Skin epidermis (tissue), 12 donors: ENCODE measurements at regions not wholly inside any gene's neighbourhood (a gene's known extent, or its start where the extent isn't known, plus 50 kb on each side); places are given as distances from the start of the nearest gene placed in this dataset.
"Not testable (repeated sequence)": the region's sequence is repeated elsewhere in the genome, so short reads cannot be mapped to it uniquely, and the experiment has no call there.

Experiments
- H3K27ac ChIP-seq, 21 experiments: fragments of 200-600 bp; sonication (generic) in 11 of 21; one replicate each; pipeline ENCODE4 v1.5.0; 2020; ENCODE audit warnings: mild to moderate bottlenecking in 3 of 21, inconsistent platforms in 2 of 21, moderate library complexity in 2 of 21
- H3K4me3 ChIP-seq, 7 experiments: fragments of 200-600 bp; sonication (generic) in 2 of 7; one replicate each; pipeline ENCODE4 v1.5.0; 2020; ENCODE audit warnings: inconsistent platforms in 2 of 7, mild to moderate bottlenecking in 2 of 7, moderate library complexity in 1 of 7

- H3K27ac ChIP-seq, H3K4me3 ChIP-seq: not testable (repeated sequence)
These were observed 53.4 kb downstream of the AHSP start for GRCh38 chr16:31581065-31581464.

DNA sequence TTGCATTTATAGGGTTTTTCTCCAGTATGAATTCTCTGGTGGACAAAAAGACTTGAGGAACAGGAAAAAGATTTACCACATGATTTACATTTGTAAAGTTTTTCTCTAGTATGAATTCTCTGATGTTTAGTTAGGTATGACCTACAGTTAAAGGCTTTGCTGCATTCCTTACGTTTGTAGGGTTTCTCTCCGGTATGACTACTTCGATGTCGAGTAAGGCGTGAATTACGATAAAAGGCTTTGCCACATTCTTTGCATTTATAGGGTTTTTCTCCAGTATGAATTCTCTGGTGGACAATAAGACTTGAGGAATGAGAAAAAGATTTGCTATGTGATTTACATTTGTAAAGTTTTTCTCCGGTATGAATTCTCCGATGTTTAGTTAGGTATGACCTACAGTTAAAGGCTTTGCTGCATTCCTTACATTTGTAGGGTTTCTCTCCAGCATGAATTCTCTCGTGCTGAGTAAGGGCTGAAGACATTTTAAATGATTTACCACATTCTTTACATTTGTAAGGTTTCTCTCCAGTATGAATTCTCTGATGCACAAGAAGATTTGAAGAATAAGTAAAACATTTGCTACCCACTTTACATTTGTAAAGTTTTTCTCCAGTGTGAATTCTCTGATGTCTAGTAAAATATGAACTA is 74.2 kb downstream of the AHSP start:
- not testable (repeated sequence) for H3K4me3 ChIP-seq, H3K27ac ChIP-seq

DNA sequence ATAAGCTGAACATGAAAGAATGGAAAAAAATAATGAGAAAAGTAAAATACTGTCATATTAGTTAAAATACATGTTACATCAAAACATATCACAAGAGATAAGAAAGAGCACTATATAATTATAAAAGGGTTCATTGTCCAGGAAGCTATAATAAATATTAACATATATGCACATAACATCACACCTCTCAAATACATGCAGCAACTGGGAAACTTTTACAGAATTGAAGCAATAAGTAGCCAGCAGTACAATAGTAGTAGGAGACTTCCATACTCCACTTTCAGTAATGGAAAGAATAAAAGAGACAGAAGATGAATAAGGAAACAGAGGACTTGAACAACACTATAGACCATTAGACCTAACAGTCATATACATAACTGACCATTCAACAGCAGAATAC is 90.4 kb downstream of the AHSP start:
- no peak overlapping the region for H3K4me3 ChIP-seq
- no peak overlapping the region for H3K27ac ChIP-seq

- H3K27ac ChIP-seq, result no peak overlapping the region
- no peak overlapping the region for H3K4me3 ChIP-seq
These were observed 108.7 kb downstream of the AHSP start for GRCh38 chr16:31636433-31636832.

GRCh38 chr16:31641279-31641678 is 113.6 kb downstream of the AHSP start:
- Histone ChIP-seq H3K4me3 (no peak overlapping the region), H3K27ac (no peak overlapping the region)

DNA sequence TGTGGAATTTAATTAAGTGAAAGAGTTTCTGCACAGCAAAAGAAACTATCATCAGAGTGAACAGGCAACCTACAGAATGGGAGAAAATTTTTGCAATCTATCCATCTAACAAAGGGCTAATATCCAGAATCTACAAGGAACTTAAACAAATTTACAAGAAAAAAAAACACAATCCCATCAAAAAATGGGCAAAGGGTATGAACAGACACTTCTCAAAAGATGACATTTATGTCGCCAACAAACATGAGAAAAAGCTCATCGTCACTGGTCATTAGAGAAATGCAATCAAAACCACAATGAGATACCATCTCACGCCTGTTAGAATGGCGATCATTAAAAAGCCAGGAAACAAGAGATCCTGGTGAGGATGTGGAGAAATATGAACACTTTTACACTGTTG is 128.0 kb downstream of the AHSP start:
- not testable (repeated sequence) for H3K4me3 ChIP-seq, H3K27ac ChIP-seq

DNA sequence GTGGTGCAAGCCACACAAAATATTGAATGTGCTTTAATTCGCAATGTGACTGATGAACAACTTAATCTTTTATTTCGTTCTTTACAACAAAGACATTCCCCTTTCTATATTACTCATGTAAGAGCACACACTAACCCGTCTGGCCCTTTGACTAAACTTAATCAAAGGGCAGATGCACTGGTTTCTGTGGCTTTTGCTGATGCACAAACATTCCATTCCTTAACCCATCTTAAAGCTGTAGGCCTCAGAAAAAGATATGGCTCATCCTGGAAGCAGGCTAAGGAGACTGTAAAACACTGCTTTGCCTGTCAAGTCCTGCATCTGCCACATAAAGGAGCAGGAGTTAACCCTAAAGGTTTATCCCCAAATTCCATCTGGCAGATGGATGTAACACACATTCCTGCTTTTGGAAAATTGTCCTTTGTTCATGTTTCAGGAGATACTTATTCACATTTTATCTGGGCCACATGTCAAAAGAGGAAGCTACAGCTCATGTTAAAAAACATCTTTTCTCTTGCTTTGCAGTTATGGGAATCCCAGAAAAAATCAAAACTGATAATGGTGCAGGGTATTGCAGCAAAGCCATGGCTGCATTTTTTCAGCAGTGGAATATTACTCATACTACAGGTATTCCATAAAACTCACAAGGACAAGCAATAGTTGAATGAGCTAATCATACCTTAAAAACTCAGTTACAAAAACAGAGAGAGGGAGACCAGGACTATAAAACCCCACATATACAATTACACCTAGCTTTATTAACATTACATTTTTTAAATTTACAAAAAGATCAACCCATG is 137.2 kb downstream of the AHSP start:
- Histone ChIP-seq H3K4me3 (no peak overlapping the region), H3K27ac (no peak overlapping the region)

GRCh38 chr16:31674686-31675085 is 147.0 kb downstream of the AHSP start:
- no peak overlapping the region for H3K4me3 ChIP-seq
- no peak overlapping the region for H3K27ac ChIP-seq

DNA sequence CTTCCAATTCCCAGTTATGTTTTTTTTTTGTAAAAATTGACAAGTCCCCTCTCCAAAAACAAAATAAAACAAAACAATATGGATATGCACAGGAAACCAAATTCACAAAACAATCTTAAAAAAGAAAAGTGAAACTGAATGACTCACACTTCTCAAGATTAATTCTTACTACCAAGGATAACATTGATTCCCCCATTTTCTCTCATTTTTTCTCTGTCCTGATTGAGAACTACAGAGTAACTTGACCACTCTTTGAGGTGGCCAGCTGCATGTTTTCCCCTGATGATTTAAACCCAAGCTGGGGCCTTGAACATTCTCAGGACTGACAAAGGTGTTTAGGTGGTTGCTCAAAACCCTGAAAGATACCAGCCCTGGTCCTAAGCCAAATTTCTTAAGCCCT is 149.0 kb downstream of the AHSP start:
- no peak overlapping the region for H3K4me3 ChIP-seq
- H3K27ac ChIP-seq, result no peak overlapping the region

DNA sequence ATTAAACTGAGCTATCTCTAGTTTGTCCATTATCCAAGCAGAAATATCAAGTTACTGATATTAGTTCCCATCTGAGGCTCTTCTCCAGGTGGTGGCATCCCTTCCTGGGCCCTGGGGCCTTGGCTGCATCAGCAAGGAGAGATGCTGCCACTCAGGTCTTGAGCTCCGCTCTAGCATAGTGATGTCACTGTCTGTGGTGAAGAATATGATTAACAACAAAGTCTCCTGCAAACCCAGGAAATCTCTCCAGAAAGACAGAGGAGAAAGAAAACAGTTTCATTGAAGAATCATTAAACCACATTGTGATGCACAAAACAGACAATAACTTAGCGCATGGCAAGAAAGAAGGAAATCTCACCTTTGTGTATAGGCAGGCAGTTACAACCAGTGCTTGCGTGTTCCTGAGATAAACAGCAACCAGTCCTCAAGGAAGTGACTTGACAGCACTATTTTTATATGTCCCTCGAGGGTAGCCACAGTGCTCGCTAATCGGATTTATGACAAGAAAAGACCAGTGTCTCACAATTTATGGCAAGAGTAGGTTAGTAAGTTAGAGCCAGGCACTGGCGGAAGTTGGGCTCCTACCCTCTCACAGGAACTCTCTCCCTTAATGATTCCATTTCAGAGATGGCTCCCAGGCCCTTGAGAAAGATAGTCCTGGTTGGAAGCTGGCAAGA is 151.1 kb downstream of the AHSP start:
- H3K27ac ChIP-seq, result no peak overlapping the region

GRCh38 chr16:31689331-31689730 is 161.6 kb downstream of the AHSP start:
- H3K27ac ChIP-seq, H3K4me3 ChIP-seq: not testable (repeated sequence)

More for the DNA sequence above, 151.1 kb downstream of the AHSP start:
- H3K4me3 ChIP-seq, result no peak overlapping the region

DNA sequence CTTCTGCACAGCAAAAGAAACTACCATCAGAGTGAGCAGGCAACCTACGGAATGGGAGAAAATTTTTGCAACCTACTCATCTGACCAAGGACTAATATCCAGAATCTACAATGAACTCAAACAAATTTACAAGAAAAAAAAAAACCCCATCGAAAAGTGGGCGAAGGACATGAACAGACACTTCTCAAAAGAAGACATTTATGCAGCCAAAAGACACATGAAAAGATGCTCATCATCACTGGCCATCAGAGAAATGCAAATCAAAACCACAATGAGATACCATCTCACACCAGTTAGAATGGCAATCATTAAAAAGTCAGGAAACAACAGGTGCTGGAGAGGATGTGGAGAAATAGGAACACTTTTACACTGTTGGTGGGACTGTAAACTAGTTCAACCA is 164.6 kb downstream of the AHSP start:
- not testable (repeated sequence) for H3K4me3 ChIP-seq, H3K27ac ChIP-seq

DNA sequence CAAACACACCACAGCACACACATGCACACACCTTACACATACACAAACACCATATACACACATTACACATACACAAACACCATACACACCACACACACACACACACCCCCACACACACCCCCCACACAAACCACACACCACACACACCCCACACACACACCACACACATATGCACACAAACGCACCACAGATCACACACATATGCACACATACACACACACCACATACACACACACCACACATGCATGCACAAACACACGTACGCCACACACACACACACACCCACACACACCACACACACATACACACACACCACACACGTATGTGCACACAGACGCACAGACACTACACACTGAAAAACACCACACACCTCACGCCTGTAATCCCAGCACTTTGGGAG is 166.0 kb downstream of the AHSP start:
- Histone ChIP-seq H3K27ac (no peak overlapping the region), H3K4me3 (no peak overlapping the region)

- H3K27ac ChIP-seq, result no peak overlapping the region
These were observed 166.8 kb downstream of the AHSP start for GRCh38 chr16:31694461-31694860.

GRCh38 chr16:31695667-31696066 is 168.0 kb downstream of the AHSP start:
- Histone ChIP-seq H3K27ac (no peak overlapping the region), H3K4me3 (no peak overlapping the region)

More at GRCh38 chr16:31694461-31694860, 166.8 kb downstream of the AHSP start:
- H3K4me3 ChIP-seq, result no peak overlapping the region

DNA sequence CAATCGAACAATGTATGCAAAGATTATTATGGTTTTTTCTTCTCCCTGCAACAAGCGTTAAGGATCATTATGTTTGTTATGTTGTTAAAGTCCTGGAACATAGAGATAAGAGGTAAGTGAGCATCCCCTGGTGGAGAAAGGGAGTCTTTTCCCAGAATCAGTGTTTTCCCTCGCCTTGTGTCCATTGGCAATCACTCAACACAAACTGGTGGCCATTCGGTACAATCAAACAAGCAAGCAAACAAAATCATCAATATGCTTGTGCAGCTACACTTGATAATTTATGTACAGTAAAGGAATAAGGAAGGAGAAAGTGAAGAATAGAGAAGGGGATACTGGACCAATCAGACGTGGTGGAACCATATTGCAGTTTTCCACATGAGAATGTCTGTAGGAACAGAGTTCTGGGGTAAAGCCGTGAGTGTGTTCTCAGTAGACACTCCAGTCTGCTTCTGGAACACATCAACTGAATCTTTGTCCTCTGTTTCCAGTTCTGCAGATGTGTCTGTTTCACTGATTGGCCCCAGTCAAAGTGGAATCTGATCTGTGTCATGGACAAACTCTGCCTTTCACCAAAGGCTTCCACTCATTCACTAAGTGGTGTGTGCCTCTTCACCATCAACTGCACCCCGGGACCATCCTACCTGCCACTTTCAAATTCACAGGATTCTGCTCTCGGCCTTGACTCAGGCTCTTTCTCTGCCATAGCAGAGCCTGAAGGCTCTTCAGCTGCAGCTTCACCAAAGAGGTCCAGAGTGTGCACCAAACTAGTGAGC is 169.5 kb downstream of the AHSP start:
- Histone ChIP-seq H3K27ac (no peak overlapping the region), H3K4me3 (no peak overlapping the region)

GRCh38 chr16:31697744-31698125 is 170.0 kb downstream of the AHSP start:
- Histone ChIP-seq H3K4me3 (no peak overlapping the region), H3K27ac (no peak overlapping the region)

DNA sequence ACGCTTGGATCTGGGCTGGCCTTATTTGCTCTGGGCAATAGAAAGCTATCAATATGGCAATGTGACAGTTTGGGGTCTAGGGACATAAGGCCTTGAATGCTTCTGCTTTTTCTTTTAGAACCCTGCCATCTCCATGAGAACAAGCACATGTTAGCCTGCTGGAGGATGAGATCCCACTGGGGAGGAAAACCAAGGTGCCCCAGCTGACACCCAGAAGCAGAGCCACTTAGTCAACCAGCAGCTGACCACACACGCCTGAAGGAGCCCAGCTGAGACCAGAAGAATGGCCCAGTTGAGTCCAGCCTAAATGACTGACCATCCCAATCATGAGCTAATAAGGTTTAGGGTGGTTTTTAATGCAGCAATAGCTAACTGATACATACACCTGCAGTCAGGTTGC is 171.2 kb downstream of the AHSP start:
- H3K4me3 ChIP-seq, result no peak overlapping the region
- no peak overlapping the region for H3K27ac ChIP-seq

- no peak overlapping the region for H3K4me3 ChIP-seq
- H3K27ac ChIP-seq, result no peak overlapping the region
These were observed 171.9 kb downstream of the AHSP start for GRCh38 chr16:31699601-31700000.

- Histone ChIP-seq H3K27ac (peak overlapping the region in 11 of 21 experiments; percentile 60 to 88 (median 78)), H3K4me3 (peak overlapping the region; percentile 61 to 97 (median 73))
These were observed 172.5 kb downstream of the AHSP start for GRCh38 chr16:31700200-31700529.
